ENCODE measurements at regions not wholly inside any gene's neighbourhood (a gene's known extent, or its start where the extent isn't known, plus 50 kb on each side); places are given as distances from the start of the nearest gene placed in this dataset.

DNA sequence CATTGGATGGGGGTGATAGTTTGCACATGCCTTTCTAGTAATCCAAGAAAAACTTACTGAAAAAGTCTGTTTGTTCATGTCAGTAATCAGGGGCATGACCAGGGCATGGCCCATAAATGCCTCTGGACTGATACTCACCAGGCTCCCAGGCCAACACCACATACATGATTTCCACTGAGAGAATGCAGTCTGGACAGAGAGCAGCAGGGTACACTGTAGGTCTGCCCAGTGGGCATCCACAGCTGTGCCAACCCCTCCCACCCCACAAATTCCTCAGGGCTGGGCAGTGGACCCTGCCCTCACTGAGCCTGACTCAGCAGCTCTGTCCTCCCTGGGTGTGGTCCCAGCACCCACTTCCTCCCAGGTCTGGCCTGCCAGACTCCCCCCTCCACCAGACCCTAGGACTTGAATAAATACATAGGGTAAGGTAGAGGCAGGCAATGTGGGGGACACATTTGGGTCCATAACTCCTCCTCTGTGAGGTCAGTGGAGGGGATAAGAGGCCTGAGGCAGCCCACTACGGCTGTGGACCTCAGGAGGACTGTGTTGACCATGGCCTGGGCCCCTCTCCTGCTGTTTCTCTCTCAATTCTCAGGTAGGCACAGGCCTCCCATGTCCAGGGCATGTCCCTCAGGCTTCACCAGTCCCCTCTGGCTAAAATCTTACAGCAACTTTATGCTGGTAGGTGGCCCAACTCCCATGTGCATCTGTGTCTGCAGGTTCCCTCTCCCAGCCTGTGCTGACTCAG lies 92.2 kb upstream of the TOP3B start:
- DNase-seq, result no peak

DNA sequence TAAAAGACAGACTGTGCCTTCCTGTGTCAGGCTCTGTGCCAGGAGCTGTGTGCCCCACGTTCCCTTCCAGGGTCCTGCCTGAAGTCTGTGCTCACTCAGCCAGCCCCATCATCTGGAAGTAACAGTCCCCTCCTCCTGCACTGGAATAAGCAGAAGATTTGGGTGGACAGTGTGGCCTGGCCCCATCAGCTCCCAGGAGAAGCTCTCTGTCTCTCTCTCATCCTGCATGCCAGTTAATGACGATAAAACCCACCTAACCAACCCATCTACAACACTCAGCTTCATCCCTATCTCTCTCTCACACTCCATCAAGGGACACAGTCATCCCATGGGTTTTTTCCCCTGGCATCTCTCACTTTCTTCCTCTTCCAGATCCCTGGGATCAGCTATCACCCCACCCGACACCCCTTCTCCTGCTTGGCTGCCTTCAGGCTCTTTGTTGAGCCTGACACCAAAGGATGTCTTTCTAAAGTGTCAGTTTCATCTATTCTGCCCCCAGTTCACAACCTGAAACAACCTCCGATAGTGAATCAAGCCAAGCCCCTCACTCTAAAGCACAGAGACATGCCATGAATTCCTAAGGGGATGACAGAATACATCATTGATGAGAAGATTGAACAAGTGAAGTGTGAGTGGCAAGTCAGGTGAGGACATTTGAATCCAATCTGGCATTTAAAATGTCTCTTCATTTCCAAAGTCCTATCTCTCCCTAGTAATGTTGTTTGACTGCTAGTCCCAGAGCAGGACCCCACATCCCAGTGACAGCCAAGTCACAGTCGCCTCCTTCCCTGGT lies 91.4 kb upstream of the TOP3B start:
- no peak for DNase-seq

DNA sequence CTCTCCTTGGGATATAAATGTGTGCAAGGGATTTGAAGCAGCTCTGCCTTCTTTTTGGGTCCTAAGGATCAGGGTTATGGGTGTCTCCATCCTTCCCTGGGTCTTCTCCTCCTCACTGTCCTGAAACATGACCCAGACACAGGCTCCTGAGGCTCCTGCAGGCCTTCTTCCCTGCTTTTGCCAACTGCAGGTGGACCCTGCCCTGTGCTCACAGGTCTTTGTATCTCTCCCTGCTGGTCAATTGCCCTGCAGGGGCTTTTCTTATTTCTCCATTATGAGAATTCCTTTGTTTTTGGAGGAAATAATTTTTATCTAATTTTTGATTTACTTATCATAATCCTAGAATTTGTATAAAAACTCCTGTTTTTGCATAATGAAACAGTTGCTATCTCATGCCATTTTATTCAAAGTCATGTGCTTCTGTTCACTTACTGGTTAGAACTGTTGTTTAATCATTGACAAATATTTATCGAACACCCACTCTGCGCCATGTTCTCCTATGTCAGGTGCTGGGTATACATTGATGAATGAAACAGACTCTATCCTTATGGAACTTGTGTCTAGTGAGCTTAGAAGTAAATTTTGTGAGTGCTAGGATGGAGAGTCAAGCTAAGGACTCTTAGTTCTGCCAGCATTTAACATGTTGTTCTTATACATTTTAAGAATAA lies 89.7 kb upstream of the TOP3B start:
- no peak for DNase-seq

- DNase-seq, result no peak
Observed at GRCh38 chr22:22071455-22071854, 88.9 kb upstream of the TOP3B start.

DNA sequence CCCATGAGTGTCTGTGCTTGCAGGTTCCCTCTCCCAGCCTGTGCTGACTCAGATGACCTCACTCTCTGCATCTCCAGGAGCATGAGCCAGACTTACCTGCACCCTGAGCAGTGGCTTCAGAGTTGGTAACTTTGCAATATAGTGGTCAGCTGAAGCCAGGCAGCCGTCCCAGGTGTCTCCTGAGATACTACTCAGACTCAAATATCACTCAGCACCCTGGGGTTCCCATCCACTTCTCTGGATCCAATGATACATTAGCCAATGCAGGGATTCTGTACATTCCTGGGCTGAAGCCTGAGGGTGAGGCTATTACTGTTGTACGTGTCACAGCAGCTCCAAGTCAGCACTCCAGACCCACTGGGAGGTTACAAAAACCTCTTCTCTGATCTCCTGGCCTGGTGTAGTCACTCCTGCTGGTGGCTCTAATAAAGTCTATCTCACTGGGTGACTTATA lies 87.8 kb upstream of the TOP3B start:
- no peak for DNase-seq

- DNase-seq, result no peak
Observed at GRCh38 chr22:22069450-22070370, 87.1 kb upstream of the TOP3B start.

DNA sequence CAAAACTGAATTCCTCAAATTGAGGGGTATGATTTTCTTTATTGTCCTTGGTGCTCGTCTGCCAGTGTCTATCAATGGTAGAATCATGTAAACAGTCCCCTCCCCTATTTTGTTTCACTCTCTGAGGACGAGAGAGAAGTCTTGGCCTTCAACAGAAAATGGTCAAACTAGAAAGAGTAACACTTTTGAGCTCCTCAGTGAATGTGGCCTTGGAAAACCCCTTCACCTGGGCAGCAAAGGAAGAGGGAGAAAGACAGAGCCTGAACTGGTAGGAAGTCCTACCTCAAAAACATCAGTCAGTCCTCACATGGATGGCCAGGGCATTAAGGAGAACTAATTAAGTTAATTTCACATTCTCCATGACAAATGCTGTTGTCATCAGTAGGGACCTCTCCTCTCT lies 86.1 kb upstream of the TOP3B start:
- no peak for DNase-seq

GRCh38 chr22:22068025-22068424 lies 85.4 kb upstream of the TOP3B start:
- DNase-seq, result no peak

GRCh38 chr22:22067192-22067591 lies 84.6 kb upstream of the TOP3B start:
- no peak for DNase-seq

GRCh38 chr22:22064580-22064979 lies 82.0 kb upstream of the TOP3B start:
- DNase-seq, result no peak

DNA sequence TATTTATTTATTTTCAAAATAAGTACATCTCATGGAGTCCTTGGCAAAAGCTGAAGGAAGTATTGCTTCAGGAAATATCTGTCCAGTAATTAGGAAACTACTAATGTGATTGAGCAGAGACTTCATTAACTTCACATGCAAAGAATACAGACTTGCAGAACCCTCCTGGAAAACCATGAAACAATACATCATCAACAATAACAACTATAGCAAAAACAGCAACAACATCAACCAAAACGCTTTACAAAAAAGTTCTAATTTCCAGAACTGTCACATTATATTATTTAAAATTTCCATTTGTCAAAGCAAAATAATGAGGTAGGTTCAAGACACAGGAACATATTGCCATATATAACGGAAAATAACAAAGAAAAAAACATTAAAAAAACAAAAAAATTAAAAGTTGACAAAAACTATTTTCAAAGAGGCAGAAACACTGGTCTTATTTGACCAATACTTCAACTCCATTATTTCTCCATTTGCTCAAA lies 79.8 kb upstream of the TOP3B start:
- DNase-seq, result no peak

GRCh38 chr22:22061085-22062077 lies 78.8 kb upstream of the TOP3B start:
- peak; percentile 12 for DNase-seq

GRCh38 chr22:22060200-22061084 lies 77.9 kb upstream of the TOP3B start:
- no peak for DNase-seq

GRCh38 chr22:22059291-22060002 lies 76.9 kb upstream of the TOP3B start:
- DNase-seq, result no peak

GRCh38 chr22:22058633-22059290 lies 76.2 kb upstream of the TOP3B start:
- DNase-seq, result no peak

DNA sequence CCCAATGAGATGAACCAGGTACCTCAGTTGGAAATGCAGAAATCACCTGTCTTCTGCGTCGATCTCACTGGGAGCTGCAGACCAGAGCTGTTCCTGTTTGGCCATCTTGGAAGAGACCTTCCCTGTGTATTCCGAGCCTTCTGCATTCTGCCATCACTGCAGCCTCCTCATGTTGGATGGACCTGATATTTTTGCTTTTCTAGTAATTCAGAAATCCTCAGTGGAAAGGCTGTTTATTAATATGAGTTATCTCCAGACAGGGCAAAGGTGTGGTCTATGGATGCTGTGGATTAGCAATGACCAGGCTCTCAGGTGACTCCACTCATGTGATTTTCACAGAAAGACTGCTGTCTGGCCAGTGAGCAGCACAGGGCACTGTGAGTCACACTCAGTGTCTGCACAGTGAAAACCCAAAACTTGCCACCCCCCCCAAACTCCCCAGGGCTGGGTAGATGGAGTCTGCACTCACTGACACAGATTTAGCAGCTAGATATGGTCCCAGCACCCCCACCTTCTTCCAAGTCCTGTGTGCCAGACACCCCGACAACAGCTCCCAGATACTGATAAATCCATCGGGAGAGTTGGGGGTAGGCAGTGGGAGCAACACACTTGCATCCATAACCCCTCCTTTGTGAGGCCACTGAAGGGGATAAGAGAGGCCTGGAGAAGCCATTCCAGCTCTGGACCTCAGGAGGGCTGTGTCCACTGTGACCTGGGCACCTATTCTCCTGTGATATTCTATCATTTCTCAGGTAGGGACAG lies 75.2 kb upstream of the TOP3B start:
- DNase-seq, result no peak

DNA sequence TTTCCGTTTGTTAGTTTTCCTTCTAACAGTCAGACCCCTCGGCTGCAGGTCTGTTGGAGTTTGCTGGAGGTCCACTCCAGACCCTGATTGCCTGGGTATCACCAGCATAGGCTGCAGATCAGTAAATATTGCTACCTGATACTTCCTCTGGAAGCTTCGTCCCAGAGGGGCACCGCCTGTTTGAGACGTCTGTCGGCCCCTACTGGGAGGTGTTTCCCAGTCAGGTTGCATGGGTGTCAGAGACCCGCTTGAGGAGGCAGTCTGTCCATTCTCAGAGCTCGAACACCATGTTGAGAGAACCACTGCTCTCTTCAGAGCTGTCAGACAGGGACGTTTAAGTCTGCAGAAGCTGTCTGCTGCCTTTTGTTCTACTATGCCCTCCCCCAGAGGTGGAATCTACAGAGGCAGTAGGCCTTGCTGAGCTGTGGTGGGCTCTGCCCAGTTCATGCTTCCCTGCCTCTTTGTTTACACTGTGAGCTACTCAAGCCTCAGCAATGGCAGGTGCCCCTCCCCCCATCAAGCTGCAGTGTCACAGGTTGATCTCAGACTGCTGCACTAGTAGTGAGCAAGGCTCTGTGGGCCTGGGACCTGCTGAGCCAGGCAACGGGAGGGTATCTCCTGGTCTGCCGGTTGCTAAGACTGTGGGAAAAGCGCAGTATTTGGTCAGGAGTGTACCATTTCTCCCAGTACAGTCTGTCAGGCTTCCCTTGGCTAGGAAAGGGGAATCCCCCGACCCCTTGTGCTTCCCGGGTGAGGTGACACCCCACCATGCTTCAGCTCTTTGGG lies 74.4 kb upstream of the TOP3B start:
- peak; percentile 12 for DNase-seq

All from NCI-H1092 treated with DMSO at 0.1 percent for 48 hours (cell line).